ENCODE measurements at regions not wholly inside any gene's neighbourhood (a gene's known extent, or its start where the extent isn't known, plus 50 kb on each side); places are given as distances from the start of the nearest gene placed in this dataset.
"Not testable (repeated sequence)": the region's sequence is repeated elsewhere in the genome, so short reads cannot be mapped to it uniquely, and the experiment has no call there.

- Histone ChIP-seq H3K4me3 (no peak overlapping the region), H3K9me3 (peaks cover 0 to 4% of the 10 kb centered on the region in 2 donors), H3K4me1 (no peaks in the 10 kb centered on the region), H3K27ac (no peak overlapping the region), H3K27me3 (peaks cover 0 to 14% of the 10 kb centered on the region in 2 donors), H3K36me3 (no peaks in the 10 kb centered on the region)
- intact Hi-C loops (cut with DNase I; ENCODE audit: low total_unique reads), result no loop called here
- TF ChIP-seq POLR2AphosphoS5 (IDR thresholded peaks at IDR 0.05) (no peak), CTCF (IDR thresholded peaks at IDR 0.05) (no peak), POLR2A (IDR thresholded peaks at IDR 0.05) (no peak)
- no peak for DNase-seq (ENCODE audit: low spot score in 2 of 2)
Observed at GRCh38 chrX:1750267-1750666, 135.4 kb downstream of the ASMT start.

GRCh38 chrX:1751781-1752180 lies 136.9 kb downstream of the ASMT start:
- H3K4me1 ChIP-seq, result no peaks in the 10 kb centered on the region
- no peak overlapping the region for H3K27ac ChIP-seq
- no peak for TF ChIP-seq POLR2A (IDR thresholded peaks at IDR 0.05)
- TF ChIP-seq POLR2AphosphoS5 (IDR thresholded peaks at IDR 0.05), result no peak
- TF ChIP-seq CTCF (IDR thresholded peaks at IDR 0.05), result no peak
- intact Hi-C loops (cut with DNase I; ENCODE audit: low total_unique reads), result no loop called here
- no peak for DNase-seq (ENCODE audit: low spot score in 2 of 2)
- H3K36me3 ChIP-seq, result no peaks in the 10 kb centered on the region
- no peak overlapping the region for H3K4me3 ChIP-seq
- H3K27me3 ChIP-seq, result peaks cover 0 to 14% of the 10 kb centered on the region in 2 donors
- H3K9me3 ChIP-seq, result peaks cover 6 to 7% of the 10 kb centered on the region in 2 donors

- H3K36me3 ChIP-seq; intact Hi-C loops (cut with DNase I; ENCODE audit: low total_unique reads); H3K4me1 ChIP-seq; DNase-seq (ENCODE audit: low spot score in 2 of 2); H3K27ac ChIP-seq; H3K4me3 ChIP-seq: not testable (repeated sequence)
- Histone ChIP-seq H3K27me3 (peaks cover 0 to 14% of the 10 kb centered on the region in 2 donors), H3K9me3 (peaks cover 9 to 13% of the 10 kb centered on the region in 2 donors)
Observed at GRCh38 chrX:1752799-1753198, 137.9 kb downstream of the ASMT start.

GRCh38 chrX:1754077-1754476 lies 139.2 kb downstream of the ASMT start:
- Histone ChIP-seq H3K27ac (no peak overlapping the region), H3K4me1 (no peaks in the 10 kb centered on the region), H3K4me3 (no peak overlapping the region), H3K9me3 (peaks cover 14 to 17% of the 10 kb centered on the region in 2 donors), H3K27me3 (peaks cover 0 to 14% of the 10 kb centered on the region in 2 donors), H3K36me3 (no peaks in the 10 kb centered on the region)
- intact Hi-C loops (cut with DNase I; ENCODE audit: low total_unique reads), result no loop called here
- no peak for DNase-seq (ENCODE audit: low spot score in 2 of 2)
- TF ChIP-seq POLR2A (IDR thresholded peaks at IDR 0.05), result no peak
- TF ChIP-seq POLR2AphosphoS5 (IDR thresholded peaks at IDR 0.05), result no peak
- no peak for TF ChIP-seq CTCF (IDR thresholded peaks at IDR 0.05)

GRCh38 chrX:1763294-1763693 lies 148.4 kb downstream of the ASMT start:
- H3K27me3 ChIP-seq, result no peaks in the 10 kb centered on the region
- peaks cover 4 to 9% of the 10 kb centered on the region in 2 donors for H3K9me3 ChIP-seq
- intact Hi-C loops (cut with DNase I; ENCODE audit: low total_unique reads), result no loop called here
- no peaks in the 10 kb centered on the region for H3K4me1 ChIP-seq
- no peak overlapping the region for H3K4me3 ChIP-seq
- DNase-seq (ENCODE audit: low spot score in 2 of 2), result no peak
- TF ChIP-seq POLR2A (IDR thresholded peaks at IDR 0.05) (no peak), POLR2AphosphoS5 (IDR thresholded peaks at IDR 0.05) (no peak), CTCF (IDR thresholded peaks at IDR 0.05) (no peak)
- H3K27ac ChIP-seq, result no peak overlapping the region
- no peaks in the 10 kb centered on the region for H3K36me3 ChIP-seq

GRCh38 chrX:1764883-1765364 lies 150.1 kb downstream of the ASMT start:
- H3K27me3 ChIP-seq; H3K4me1 ChIP-seq; H3K27ac ChIP-seq; H3K9me3 ChIP-seq; DNase-seq (ENCODE audit: low spot score in 2 of 2); H3K4me3 ChIP-seq; H3K36me3 ChIP-seq; intact Hi-C loops (cut with DNase I; ENCODE audit: low total_unique reads): not testable (repeated sequence)
